Stimulated activated CD4-positive, alpha-beta T cell treated with anti-CD3 and anti-CD28 coated beads, Interleukin-15, amount 100 ng/mL, for 24 hours (primary cell): ENCODE measurements at regions not wholly inside any gene's neighbourhood (a gene's known extent, or its start where the extent isn't known, plus 50 kb on each side); places are given as distances from the start of the nearest gene placed in this dataset.

Experiments
- DNase-seq: peaks from one replicate; pipeline ENCODE4 v3.0.0-alpha.2; 2020

DNA sequence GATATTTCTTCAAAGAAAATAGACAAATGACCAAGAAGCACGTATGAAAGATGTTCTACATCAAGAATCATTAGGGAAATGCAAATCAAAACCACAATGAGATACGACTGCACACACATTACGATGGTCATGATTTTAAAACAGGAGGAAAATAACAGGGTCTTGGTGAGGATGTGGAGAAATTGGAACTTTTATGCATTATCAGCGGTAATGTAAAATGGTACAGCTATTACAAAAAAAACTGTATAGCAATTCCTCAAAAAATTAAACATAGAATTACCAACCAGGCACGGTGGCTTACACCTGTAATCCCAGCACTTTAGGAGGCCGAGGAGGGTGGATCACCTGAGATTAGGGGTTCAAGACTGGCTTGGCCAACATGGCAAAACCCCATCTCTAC, 178.8 kb upstream of the NEBL start:
- no peak for DNase-seq

DNA sequence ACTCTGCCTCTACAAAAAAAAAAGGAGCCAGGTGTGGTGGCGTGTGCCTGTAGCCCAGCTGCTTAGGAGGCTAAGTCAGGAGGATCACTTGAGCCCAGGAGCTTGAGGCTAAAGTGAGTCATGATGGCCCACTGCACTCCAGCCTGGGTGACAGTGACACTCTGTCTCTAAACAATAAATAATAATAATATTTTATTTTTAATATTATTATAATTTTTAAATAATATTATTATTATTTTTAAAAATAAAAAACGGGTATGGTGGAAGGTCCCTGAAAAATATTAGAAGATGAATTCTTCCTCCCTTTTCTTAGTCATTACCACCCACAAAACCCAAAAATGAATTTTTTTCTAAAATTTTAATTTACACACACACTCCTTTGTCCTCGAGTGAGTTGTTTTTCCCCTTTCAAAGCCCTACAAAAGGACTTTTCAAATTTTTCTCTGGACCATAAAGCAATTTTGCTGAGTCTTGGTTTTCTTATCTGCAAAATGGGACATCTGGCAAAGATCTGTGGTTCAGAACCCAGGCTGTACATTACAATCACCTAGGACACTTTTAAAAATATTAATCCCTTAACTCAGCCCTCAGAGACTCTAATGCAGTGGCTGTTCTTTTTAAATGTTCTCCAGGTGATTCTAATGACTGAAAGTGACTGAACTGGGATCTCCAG, 174.0 kb upstream of the NEBL start:
- DNase-seq, result no peak

DNA sequence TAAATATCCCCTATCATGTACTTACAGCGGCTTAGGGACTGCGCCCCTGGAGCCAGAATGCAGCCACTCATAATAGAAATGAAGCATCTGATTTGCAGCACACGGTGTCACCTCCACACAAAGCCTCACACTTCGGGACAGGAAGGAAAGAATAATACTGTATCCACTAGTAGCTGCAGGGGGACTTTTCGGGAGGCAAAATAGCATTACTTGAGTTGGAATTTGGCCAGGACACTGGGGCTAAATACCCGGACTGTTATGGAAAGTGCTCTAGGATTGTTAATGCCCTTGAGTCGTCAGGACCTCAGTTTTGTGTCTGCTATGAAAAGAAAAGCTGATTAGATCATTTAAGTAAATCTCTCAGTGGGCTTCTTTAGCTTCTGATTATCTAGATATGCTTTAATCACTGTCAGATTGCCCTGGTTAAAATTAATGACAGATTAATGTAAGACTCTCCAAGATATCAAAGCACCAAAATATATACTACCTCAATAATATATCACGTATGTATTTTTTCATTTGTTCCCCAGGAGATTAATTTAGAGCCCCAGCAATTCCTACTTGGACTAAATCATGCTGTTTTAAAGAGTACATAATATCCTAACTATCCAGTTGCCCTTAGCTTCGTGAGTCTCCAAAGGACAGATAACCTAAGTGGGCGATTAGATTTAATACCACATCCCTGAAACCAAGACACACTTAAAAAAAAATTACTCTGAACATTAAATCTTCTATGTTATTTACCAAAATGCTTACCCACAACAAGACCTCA, 173.0 kb upstream of the NEBL start:
- DNase-seq, result no peak

DNA sequence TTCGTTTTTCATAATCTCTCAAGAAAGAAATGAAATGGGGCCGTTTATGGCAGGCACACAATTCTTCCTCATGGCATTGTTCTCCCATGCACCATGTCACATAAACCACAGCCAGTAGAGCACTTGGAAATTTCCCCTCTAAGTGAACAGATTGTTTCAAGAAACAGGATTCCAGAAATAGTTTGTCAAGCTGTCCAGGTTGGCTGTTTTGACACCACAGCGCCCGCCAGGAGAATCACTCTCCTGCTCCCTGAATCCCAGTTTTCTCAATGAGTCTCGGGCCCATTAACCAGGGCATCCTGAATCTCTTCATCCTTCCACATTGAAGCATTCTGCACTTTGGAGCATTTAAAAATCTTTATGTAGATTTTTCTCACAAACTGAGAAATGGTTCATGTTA, 172.2 kb upstream of the NEBL start:
- DNase-seq, result no peak

DNA sequence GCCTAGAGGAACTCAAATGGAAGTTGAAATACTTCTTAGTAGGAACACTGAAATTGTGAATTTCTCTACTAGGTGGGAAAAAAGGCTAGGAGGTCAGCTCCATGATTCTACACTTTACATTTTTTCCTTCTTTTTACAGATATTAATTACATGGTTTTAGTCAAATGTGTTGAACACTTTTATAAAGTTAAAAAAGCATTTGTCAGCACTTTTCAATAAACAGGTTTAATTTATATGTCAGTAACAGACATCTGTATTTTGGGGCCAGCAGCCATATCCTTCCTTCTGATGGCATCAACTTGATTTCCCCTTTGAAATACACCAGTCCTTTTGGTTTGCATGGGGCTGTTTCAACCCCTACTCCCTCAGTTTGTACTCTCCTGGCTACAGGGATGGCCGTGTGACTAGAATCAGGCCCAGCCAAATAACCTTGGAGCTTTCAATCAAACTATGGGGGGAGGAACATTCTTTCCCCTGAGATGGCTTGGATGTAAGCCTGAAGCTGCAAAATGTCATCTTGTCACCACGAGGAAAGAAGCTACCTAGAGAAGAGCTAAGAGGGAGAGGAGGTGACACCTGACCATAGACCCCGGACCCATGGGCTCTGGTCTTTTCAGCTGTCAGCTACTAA, 171.0 kb upstream of the NEBL start:
- DNase-seq, result no peak

- DNase-seq, result no peak
Measured at GRCh38 chr10:21065621-21066248, 168.6 kb upstream of the NEBL start.

DNA sequence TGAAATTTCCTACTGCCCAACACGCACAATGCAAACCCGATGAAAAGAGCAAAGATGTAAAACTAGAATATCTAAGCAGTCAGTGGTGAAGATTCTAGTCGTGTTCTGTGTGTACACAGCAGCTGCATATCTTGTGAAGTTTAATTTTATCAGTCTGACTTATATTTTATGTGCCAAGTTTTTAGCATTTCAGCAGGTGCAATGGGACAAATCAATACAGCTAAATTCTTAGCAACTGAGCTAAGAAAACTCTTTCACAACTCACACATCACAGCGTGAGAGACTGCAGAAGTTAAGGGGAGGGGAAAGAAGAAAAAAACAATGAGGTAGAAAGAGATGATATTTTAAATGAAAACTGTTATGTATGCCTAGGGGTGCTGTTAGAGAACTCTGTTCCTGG, 164.9 kb upstream of the NEBL start:
- DNase-seq, result no peak

DNA sequence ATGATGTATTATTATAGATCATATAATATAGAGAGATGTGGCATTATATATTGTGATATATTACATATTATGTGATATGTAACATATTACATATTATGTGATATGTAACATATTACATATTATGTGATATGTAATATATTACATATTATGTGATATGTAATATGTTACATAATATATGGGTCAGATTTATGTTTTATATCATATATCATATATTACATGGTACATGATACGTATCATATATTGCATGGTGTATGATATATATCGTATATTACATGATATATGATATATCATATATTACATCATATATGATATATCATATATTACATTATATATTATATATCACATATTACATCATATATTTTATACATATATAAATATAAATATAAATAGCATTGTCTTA, 164.1 kb upstream of the NEBL start:
- no peak for DNase-seq

DNA sequence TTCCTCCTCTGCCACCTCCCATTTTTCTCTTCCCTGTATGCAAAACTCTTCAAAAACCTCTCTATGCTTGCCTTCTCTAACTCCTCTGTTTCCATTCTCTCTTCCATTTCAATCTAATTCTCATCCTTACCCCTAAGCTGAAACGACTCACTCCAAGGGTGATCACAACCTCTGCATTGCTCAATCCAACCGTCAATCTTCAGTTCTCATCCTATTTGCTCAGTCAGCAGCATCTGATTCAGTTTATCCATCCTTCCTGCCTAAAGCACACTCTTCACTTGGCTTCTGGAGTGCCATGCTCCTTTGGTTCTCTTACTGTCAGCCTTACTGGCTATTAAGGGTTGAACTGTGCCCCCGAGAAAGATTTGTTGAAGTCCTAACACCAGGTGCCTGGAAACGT, 163.5 kb upstream of the NEBL start:
- DNase-seq, result no peak

- no peak for DNase-seq
Measured at GRCh38 chr10:21057989-21058388, 160.9 kb upstream of the NEBL start.

GRCh38 chr10:21057436-21057835, 160.3 kb upstream of the NEBL start:
- DNase-seq, result no peak

DNA sequence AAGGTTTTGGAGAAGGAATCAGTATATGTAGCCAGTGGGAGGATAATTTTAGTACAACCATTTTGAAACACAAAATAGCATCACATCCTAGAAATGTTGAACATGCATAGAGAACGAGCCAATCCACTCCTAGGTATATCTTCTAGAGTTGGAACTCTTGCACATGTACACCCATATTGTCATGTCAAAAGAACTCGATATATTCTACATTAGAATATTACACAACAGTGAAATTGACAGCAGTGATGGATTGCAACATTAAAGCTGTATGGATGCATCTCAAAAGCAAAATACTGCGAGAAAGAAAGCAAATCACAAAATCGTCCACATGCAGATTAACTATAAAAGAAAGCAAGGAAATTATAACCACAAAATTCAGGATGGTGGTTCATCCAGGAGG, 159.3 kb upstream of the NEBL start:
- DNase-seq, result no peak

- DNase-seq, result no peak
Measured at GRCh38 chr10:21055339-21056135, 158.4 kb upstream of the NEBL start.

DNA sequence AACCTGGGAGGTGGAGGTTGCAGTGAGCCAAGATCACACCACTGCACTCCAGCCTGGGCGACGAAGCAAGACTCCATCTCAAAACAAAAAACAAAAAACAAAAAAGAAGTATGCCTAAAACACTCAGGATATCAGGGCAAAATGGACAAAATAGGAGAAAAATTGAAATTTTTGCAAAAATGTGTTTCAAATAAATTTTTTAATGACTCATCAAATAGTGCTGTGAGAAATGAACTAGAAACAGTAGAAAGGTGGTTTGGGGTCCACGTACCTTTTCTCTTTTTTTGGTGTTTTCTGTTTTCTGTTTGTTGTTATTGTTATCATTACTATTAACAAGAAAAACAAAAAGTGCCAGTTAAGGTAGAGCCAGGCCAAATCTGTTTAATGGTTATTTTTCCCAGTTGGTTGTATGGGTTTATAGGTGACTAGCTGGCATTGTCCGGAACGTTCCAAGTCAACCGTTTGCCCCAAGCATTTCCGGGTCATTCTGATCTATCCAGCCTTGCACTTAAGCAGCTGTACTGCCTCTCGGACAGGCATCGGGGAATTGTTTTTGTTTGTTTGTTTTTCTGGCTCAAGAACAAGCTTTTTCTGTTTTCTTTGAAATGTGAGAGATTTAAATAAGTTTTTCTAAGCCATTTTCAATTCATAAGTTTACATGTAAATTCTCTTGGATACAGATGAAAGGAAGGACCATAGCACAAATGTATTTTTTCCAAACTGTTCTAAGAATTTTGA, 157.0 kb upstream of the NEBL start:
- DNase-seq, result no peak

DNA sequence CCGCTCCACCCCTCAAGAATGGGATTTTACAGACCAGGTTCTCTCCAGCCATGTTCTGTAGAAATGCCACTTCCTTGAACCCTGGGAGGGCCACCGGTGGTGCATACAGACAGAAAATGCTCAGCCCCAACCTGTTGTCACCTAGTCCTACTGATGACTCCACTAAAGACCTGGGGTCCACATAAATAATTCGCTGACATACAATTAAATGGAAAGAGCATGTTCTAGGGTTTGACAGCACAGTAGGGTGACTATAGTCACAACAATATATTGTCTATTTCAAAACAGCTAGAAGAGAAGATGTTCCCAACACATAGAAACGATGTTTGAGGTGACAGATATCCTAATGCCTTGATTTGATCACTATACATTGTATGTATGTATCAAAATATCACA, 155.6 kb upstream of the NEBL start:
- DNase-seq, result no peak

GRCh38 chr10:21052072-21052708, 155.1 kb upstream of the NEBL start:
- DNase-seq, result no peak

DNA sequence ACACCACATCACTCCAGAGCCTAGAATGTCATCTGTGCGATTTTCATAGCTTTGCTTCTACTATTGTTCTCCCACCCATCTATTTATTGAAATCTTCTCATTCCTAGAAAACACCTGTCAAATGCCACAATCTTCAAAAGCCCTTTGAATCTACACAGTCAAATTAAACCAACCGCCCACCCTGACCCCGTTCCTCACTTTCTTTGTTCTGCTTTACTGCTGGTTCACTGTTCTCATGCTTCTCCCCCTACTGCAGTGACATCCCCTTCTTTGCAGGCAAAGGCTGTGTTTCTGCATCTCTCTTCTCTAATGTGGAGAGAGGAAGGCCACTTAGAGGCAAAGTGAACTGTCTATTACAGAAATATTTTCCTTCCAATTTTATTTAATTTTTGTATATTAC, 152.4 kb upstream of the NEBL start:
- peak; percentile 2 for DNase-seq

GRCh38 chr10:21048068-21048467, 151.0 kb upstream of the NEBL start:
- no peak for DNase-seq

GRCh38 chr10:21047511-21047910, 150.4 kb upstream of the NEBL start:
- no peak for DNase-seq

DNA sequence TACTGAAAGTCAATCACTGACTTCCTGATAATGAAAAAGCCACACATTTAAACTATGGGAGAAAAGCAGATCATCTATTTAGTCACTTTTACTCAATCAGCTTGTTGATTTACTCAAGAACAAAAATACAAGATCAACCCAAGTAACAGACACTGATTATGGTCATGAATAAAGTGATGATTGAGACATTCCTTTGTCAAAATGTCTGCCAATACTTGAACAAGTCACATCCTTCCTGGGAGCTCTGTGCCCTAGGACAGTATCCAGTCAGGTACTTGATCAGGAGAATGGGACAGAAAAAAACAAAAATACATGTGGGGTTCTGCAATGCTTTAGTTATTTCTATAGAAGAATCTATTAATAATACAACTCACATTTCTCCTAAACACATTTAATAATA, 150.0 kb upstream of the NEBL start:
- no peak for DNase-seq

GRCh38 chr10:21043044-21043443, 145.9 kb upstream of the NEBL start:
- no peak for DNase-seq

GRCh38 chr10:21042536-21042935, 145.4 kb upstream of the NEBL start:
- DNase-seq, result no peak
